ENCODE measurements at regions not wholly inside any gene's neighbourhood (a gene's known extent, or its start where the extent isn't known, plus 50 kb on each side); places are given as distances from the start of the nearest gene placed in this dataset.

GRCh38 chr11:92886243-92886905 lies 83.1 kb upstream of the MTNR1B start:
- CTCF ChIA-PET, result no interaction called here
- POLR2A ChIA-PET, result no interaction called here
- DNase-seq, result no peak
- H3K4me1 Mint-ChIP-seq, result no peaks in the 10 kb centered on the region
- H3K4me3 Mint-ChIP-seq, result no peak overlapping the region
- no peaks in the 10 kb centered on the region for H3K9me3 Mint-ChIP-seq
- no peaks in the 10 kb centered on the region for H3K27me3 Mint-ChIP-seq
- H3K36me3 Mint-ChIP-seq (ENCODE audit: low read depth), result no peaks in the 10 kb centered on the region
- H3K27ac Mint-ChIP-seq, result no peak overlapping the region

GRCh38 chr11:92888696-92889095 lies 80.8 kb upstream of the MTNR1B start:
- Mint-ChIP-seq H3K9me3 (no peaks in the 10 kb centered on the region), H3K36me3 (ENCODE audit: low read depth) (no peaks in the 10 kb centered on the region), H3K27me3 (no peaks in the 10 kb centered on the region), H3K4me1 (no peaks in the 10 kb centered on the region), H3K27ac (no peak overlapping the region), H3K4me3 (no peak overlapping the region)
- DNase-seq, result no peak
- POLR2A ChIA-PET, result no interaction called here
- CTCF ChIA-PET, result no interaction called here

GRCh38 chr11:92890846-92891245 lies 78.6 kb upstream of the MTNR1B start:
- Mint-ChIP-seq H3K9me3 (no peaks in the 10 kb centered on the region), H3K4me3 (no peak overlapping the region), H3K27ac (no peak overlapping the region), H3K27me3 (no peaks in the 10 kb centered on the region), H3K36me3 (ENCODE audit: low read depth) (no peaks in the 10 kb centered on the region), H3K4me1 (no peaks in the 10 kb centered on the region)
- ChIA-PET CTCF (no interaction called here), POLR2A (no interaction called here)
- DNase-seq, result no peak

- no peak for DNase-seq
- no peaks in the 10 kb centered on the region for H3K27me3 Mint-ChIP-seq
- POLR2A ChIA-PET, result no interaction called here
- no peaks in the 10 kb centered on the region for H3K9me3 Mint-ChIP-seq
- no peaks in the 10 kb centered on the region for H3K36me3 Mint-ChIP-seq (ENCODE audit: low read depth)
- H3K27ac Mint-ChIP-seq, result no peak overlapping the region
- H3K4me1 Mint-ChIP-seq, result no peaks in the 10 kb centered on the region
- no peak overlapping the region for H3K4me3 Mint-ChIP-seq
- CTCF ChIA-PET, result no interaction called here
Measured at GRCh38 chr11:92892802-92893684, 76.4 kb upstream of the MTNR1B start.

- DNase-seq, result no peak
- H3K27me3 Mint-ChIP-seq, result no peaks in the 10 kb centered on the region
- ChIA-PET POLR2A (no interaction called here), CTCF (no interaction called here)
- H3K4me3 Mint-ChIP-seq, result no peak overlapping the region
- no peaks in the 10 kb centered on the region for H3K9me3 Mint-ChIP-seq
- no peak overlapping the region for H3K27ac Mint-ChIP-seq
- H3K36me3 Mint-ChIP-seq (ENCODE audit: low read depth), result no peaks in the 10 kb centered on the region
- no peaks in the 10 kb centered on the region for H3K4me1 Mint-ChIP-seq
Measured at GRCh38 chr11:92894197-92894596, 75.3 kb upstream of the MTNR1B start.

- CTCF ChIA-PET, result no interaction called here
- H3K27ac Mint-ChIP-seq, result no peak overlapping the region
- no peak overlapping the region for H3K4me3 Mint-ChIP-seq
Measured at GRCh38 chr11:92897487-92897886, 72.0 kb upstream of the MTNR1B start.

GRCh38 chr11:92902417-92902816 lies 67.0 kb upstream of the MTNR1B start:
- H3K4me1 Mint-ChIP-seq, result no peaks in the 10 kb centered on the region
- CTCF ChIA-PET, result no interaction called here
- POLR2A ChIA-PET, result no interaction called here

More at GRCh38 chr11:92897487-92897886, 72.0 kb upstream of the MTNR1B start:
- Mint-ChIP-seq H3K36me3 (ENCODE audit: low read depth) (no peaks in the 10 kb centered on the region), H3K27me3 (peaks cover 3% of the 10 kb centered on the region), H3K9me3 (no peaks in the 10 kb centered on the region), H3K4me1 (no peaks in the 10 kb centered on the region)
- no peak for DNase-seq
- POLR2A ChIA-PET, result no interaction called here

GRCh38 chr11:92907671-92908070 lies 61.8 kb upstream of the MTNR1B start:
- Mint-ChIP-seq H3K4me3 (no peak overlapping the region), H3K9me3 (no peaks in the 10 kb centered on the region), H3K27ac (no peak overlapping the region), H3K27me3 (no peaks in the 10 kb centered on the region), H3K4me1 (no peaks in the 10 kb centered on the region), H3K36me3 (ENCODE audit: low read depth) (no peaks in the 10 kb centered on the region)
- no peak for DNase-seq
- ChIA-PET POLR2A (no interaction called here), CTCF (no interaction called here)

More at GRCh38 chr11:92902417-92902816, 67.0 kb upstream of the MTNR1B start:
- Mint-ChIP-seq H3K36me3 (ENCODE audit: low read depth) (no peaks in the 10 kb centered on the region), H3K4me3 (no peak overlapping the region), H3K9me3 (no peaks in the 10 kb centered on the region), H3K27me3 (peaks cover 3% of the 10 kb centered on the region), H3K27ac (no peak overlapping the region)
- no peak for DNase-seq

- Mint-ChIP-seq H3K27ac (no peak overlapping the region), H3K4me3 (no peak overlapping the region), H3K27me3 (no peaks in the 10 kb centered on the region), H3K4me1 (no peaks in the 10 kb centered on the region), H3K36me3 (ENCODE audit: low read depth) (no peaks in the 10 kb centered on the region), H3K9me3 (no peaks in the 10 kb centered on the region)
- POLR2A ChIA-PET, result no interaction called here
- CTCF ChIA-PET, result no interaction called here
- DNase-seq, result no peak
Measured at GRCh38 chr11:92909214-92909613, 60.2 kb upstream of the MTNR1B start.

- no peaks in the 10 kb centered on the region for H3K36me3 Mint-ChIP-seq (ENCODE audit: low read depth)
- H3K9me3 Mint-ChIP-seq, result no peaks in the 10 kb centered on the region
- CTCF ChIA-PET, result no interaction called here
- DNase-seq, result no peak
- H3K4me3 Mint-ChIP-seq, result no peak overlapping the region
- no peak overlapping the region for H3K27ac Mint-ChIP-seq
- no peaks in the 10 kb centered on the region for H3K4me1 Mint-ChIP-seq
- POLR2A ChIA-PET, result no interaction called here
- no peaks in the 10 kb centered on the region for H3K27me3 Mint-ChIP-seq
Measured at GRCh38 chr11:92911478-92911877, 58.0 kb upstream of the MTNR1B start.

- H3K36me3 Mint-ChIP-seq (ENCODE audit: low read depth), result no peaks in the 10 kb centered on the region
- no peak overlapping the region for H3K27ac Mint-ChIP-seq
- H3K9me3 Mint-ChIP-seq, result no peaks in the 10 kb centered on the region
- POLR2A ChIA-PET, result no interaction called here
- H3K4me3 Mint-ChIP-seq, result no peak overlapping the region
- DNase-seq, result no peak
- no peaks in the 10 kb centered on the region for H3K4me1 Mint-ChIP-seq
- no peaks in the 10 kb centered on the region for H3K27me3 Mint-ChIP-seq
- CTCF ChIA-PET, result no interaction called here
Measured at GRCh38 chr11:92915551-92915950, 53.9 kb upstream of the MTNR1B start.

- ChIA-PET CTCF (no interaction called here), POLR2A (no interaction called here)
- no peak for DNase-seq
- no peak overlapping the region for H3K4me3 Mint-ChIP-seq
- no peaks in the 10 kb centered on the region for H3K27me3 Mint-ChIP-seq
- no peaks in the 10 kb centered on the region for H3K9me3 Mint-ChIP-seq
- H3K36me3 Mint-ChIP-seq (ENCODE audit: low read depth), result no peaks in the 10 kb centered on the region
- no peaks in the 10 kb centered on the region for H3K4me1 Mint-ChIP-seq
- H3K27ac Mint-ChIP-seq, result no peak overlapping the region
Measured at GRCh38 chr11:92916299-92916698, 53.2 kb upstream of the MTNR1B start.

- Mint-ChIP-seq H3K4me1 (no peaks in the 10 kb centered on the region), H3K36me3 (ENCODE audit: low read depth) (no peaks in the 10 kb centered on the region), H3K4me3 (no peak overlapping the region), H3K27me3 (no peaks in the 10 kb centered on the region), H3K9me3 (no peaks in the 10 kb centered on the region), H3K27ac (no peak overlapping the region)
- POLR2A ChIA-PET, result no interaction called here
- CTCF ChIA-PET, result no interaction called here
- no peak for DNase-seq
Measured at GRCh38 chr11:92917927-92918326, 51.5 kb upstream of the MTNR1B start.

GRCh38 chr11:92919048-92919447 lies 50.4 kb upstream of the MTNR1B start:
- no peaks in the 10 kb centered on the region for H3K27me3 Mint-ChIP-seq
- DNase-seq, result no peak
- H3K36me3 Mint-ChIP-seq (ENCODE audit: low read depth), result no peaks in the 10 kb centered on the region
- ChIA-PET CTCF (no interaction called here), POLR2A (no interaction called here)
- H3K27ac Mint-ChIP-seq, result no peak overlapping the region
- no peaks in the 10 kb centered on the region for H3K4me1 Mint-ChIP-seq
- H3K9me3 Mint-ChIP-seq, result no peaks in the 10 kb centered on the region
- H3K4me3 Mint-ChIP-seq, result no peak overlapping the region
